ENCODE measurements at regions not wholly inside any gene's neighbourhood (a gene's known extent, or its start where the extent isn't known, plus 50 kb on each side); places are given as distances from the start of the nearest gene placed in this dataset.

- H3K4me3 ChIP-seq = no peak overlapping the region
- no peaks in the 10 kb centered on the region for H3K27me3 ChIP-seq
- intact Hi-C loops (cut with DNase I) = no loop called here
- no peaks in the 10 kb centered on the region for H3K9me3 ChIP-seq
- no peaks in the 10 kb centered on the region for H3K4me1 ChIP-seq
- H3K36me3 ChIP-seq = no peaks in the 10 kb centered on the region
- H3K27ac ChIP-seq = no peak overlapping the region
- TF ChIP-seq CTCF (IDR thresholded peaks at IDR 0.05) (no peak), POLR2A (IDR thresholded peaks at IDR 0.05) (no peak), POLR2AphosphoS5 (IDR thresholded peaks at IDR 0.05; ENCODE audit: insufficient read depth in 1 of 2, low read depth in 1 of 2) (no peak)
- DNase-seq (ENCODE audit: extremely low spot score in 2 of 2) = no peak
Measured at GRCh38 chr1:87880764-87881163, 552.1 kb downstream of the LMO4 start.

GRCh38 chr1:87883906-87884305 lies 555.2 kb downstream of the LMO4 start:
- Histone ChIP-seq H3K27ac (no peak overlapping the region), H3K27me3 (no peaks in the 10 kb centered on the region), H3K9me3 (no peaks in the 10 kb centered on the region), H3K36me3 (no peaks in the 10 kb centered on the region), H3K4me3 (no peak overlapping the region), H3K4me1 (no peaks in the 10 kb centered on the region)
- no peak for TF ChIP-seq POLR2AphosphoS5 (IDR thresholded peaks at IDR 0.05; ENCODE audit: insufficient read depth in 1 of 2, low read depth in 1 of 2)
- no peak for TF ChIP-seq CTCF (IDR thresholded peaks at IDR 0.05)
- no peak for TF ChIP-seq POLR2A (IDR thresholded peaks at IDR 0.05)
- intact Hi-C loops (cut with DNase I) = no loop called here
- DNase-seq (ENCODE audit: extremely low spot score in 2 of 2) = no peak

- H3K4me1 ChIP-seq = no peaks in the 10 kb centered on the region
- intact Hi-C loops (cut with DNase I) = no loop called here
- TF ChIP-seq POLR2A (IDR thresholded peaks at IDR 0.05) (no peak), CTCF (IDR thresholded peaks at IDR 0.05) (no peak), POLR2AphosphoS5 (IDR thresholded peaks at IDR 0.05; ENCODE audit: insufficient read depth in 1 of 2, low read depth in 1 of 2) (no peak)
- no peaks in the 10 kb centered on the region for H3K27me3 ChIP-seq
- no peak overlapping the region for H3K4me3 ChIP-seq
- DNase-seq (ENCODE audit: extremely low spot score in 2 of 2) = no peak
- H3K9me3 ChIP-seq = no peaks in the 10 kb centered on the region
- no peak overlapping the region for H3K27ac ChIP-seq
- H3K36me3 ChIP-seq = no peaks in the 10 kb centered on the region
Measured at GRCh38 chr1:87884581-87884980, 555.9 kb downstream of the LMO4 start.

GRCh38 chr1:87885278-87886025 lies 556.8 kb downstream of the LMO4 start:
- H3K9me3 ChIP-seq = no peaks in the 10 kb centered on the region
- no peak for DNase-seq (ENCODE audit: extremely low spot score in 2 of 2)
- intact Hi-C loops (cut with DNase I) = no loop called here
- no peaks in the 10 kb centered on the region for H3K4me1 ChIP-seq
- no peaks in the 10 kb centered on the region for H3K27me3 ChIP-seq
- no peak overlapping the region for H3K27ac ChIP-seq
- TF ChIP-seq CTCF (IDR thresholded peaks at IDR 0.05) (no peak), POLR2A (IDR thresholded peaks at IDR 0.05) (no peak), POLR2AphosphoS5 (IDR thresholded peaks at IDR 0.05; ENCODE audit: insufficient read depth in 1 of 2, low read depth in 1 of 2) (no peak)
- H3K4me3 ChIP-seq = no peak overlapping the region
- no peaks in the 10 kb centered on the region for H3K36me3 ChIP-seq

GRCh38 chr1:87887100-87887499 lies 558.4 kb downstream of the LMO4 start:
- no peaks in the 10 kb centered on the region for H3K4me1 ChIP-seq
- no peak overlapping the region for H3K4me3 ChIP-seq
- no peaks in the 10 kb centered on the region for H3K36me3 ChIP-seq
- no peak for DNase-seq (ENCODE audit: extremely low spot score in 2 of 2)
- H3K9me3 ChIP-seq = no peaks in the 10 kb centered on the region
- no peaks in the 10 kb centered on the region for H3K27me3 ChIP-seq
- no peak overlapping the region for H3K27ac ChIP-seq
- TF ChIP-seq CTCF (IDR thresholded peaks at IDR 0.05) (no peak), POLR2AphosphoS5 (IDR thresholded peaks at IDR 0.05; ENCODE audit: insufficient read depth in 1 of 2, low read depth in 1 of 2) (no peak), POLR2A (IDR thresholded peaks at IDR 0.05) (no peak)
- intact Hi-C loops (cut with DNase I) = no loop called here
